NCI-H1417 treated with DMSO at 0.1 percent for 48 hours (cell line): ENCODE measurements at regions not wholly inside any gene's neighbourhood (a gene's known extent, or its start where the extent isn't known, plus 50 kb on each side); places are given as distances from the start of the nearest gene placed in this dataset.
"Not testable (repeated sequence)": the region's sequence is repeated elsewhere in the genome, so short reads cannot be mapped to it uniquely, and the experiment has no call there.

Source experiments
- DNase-seq: peaks from one replicate; lab custom pipeline; 2025; lab: John Stamatoyannopoulos, UW

GRCh38 chrX:51148848-51149247 is 183.8 kb upstream of the NUDT10 start:
- DNase-seq, result no peak

GRCh38 chrX:51151734-51152133 is 180.9 kb upstream of the NUDT10 start:
- DNase-seq, result no peak

- no peak for DNase-seq
These were observed 177.5 kb upstream of the NUDT10 start for GRCh38 chrX:51155157-51155556.

GRCh38 chrX:51155566-51155965 is 177.1 kb upstream of the NUDT10 start:
- no peak for DNase-seq

- DNase-seq, result no peak
These were observed 174.4 kb upstream of the NUDT10 start for GRCh38 chrX:51158231-51158630.

- DNase-seq, result not testable (repeated sequence)
These were observed 173.2 kb upstream of the NUDT10 start for GRCh38 chrX:51159378-51159777.

- no peak for DNase-seq
These were observed 168.9 kb upstream of the NUDT10 start for GRCh38 chrX:51163730-51164129.

GRCh38 chrX:51178356-51178900 is 154.2 kb upstream of the NUDT10 start:
- not testable (repeated sequence) for DNase-seq

- DNase-seq, result not testable (repeated sequence)
These were observed 152.8 kb upstream of the NUDT10 start for GRCh38 chrX:51179805-51180204.

- no peak for DNase-seq
These were observed 150.1 kb upstream of the NUDT10 start for GRCh38 chrX:51182545-51182944.

GRCh38 chrX:51192104-51192503 is 140.5 kb upstream of the NUDT10 start:
- no peak for DNase-seq

GRCh38 chrX:51215266-51215665 is 117.4 kb upstream of the NUDT10 start:
- DNase-seq, result no peak

- no peak for DNase-seq
These were observed 116.8 kb upstream of the NUDT10 start for GRCh38 chrX:51215856-51216255.

GRCh38 chrX:51242212-51242611 is 90.4 kb upstream of the NUDT10 start:
- no peak for DNase-seq

- no peak for DNase-seq
These were observed 75.1 kb upstream of the NUDT10 start for GRCh38 chrX:51257490-51257889.

- DNase-seq, result not testable (repeated sequence)
These were observed 70.4 kb upstream of the NUDT10 start for GRCh38 chrX:51262271-51262670.

- no peak for DNase-seq
These were observed 60.0 kb upstream of the NUDT10 start for GRCh38 chrX:51272638-51273037.

- DNase-seq, result no peak
These were observed 50.8 kb upstream of the NUDT10 start for GRCh38 chrX:51281758-51282318.
